Endodermal cell (in vitro differentiated cells): ENCODE measurements at regions not wholly inside any gene's neighbourhood (a gene's known extent, or its start where the extent isn't known, plus 50 kb on each side); places are given as distances from the start of the nearest gene placed in this dataset.

Experiments used
- DNase-seq: peaks from one replicate; pipeline ENCODE4 v3.0.0-alpha.2; 2017
- H3K27ac ChIP-seq: 2 replicates; pipeline ENCODE4 v1.5.1; 2013; ENCODE audit warnings: mild to moderate bottlenecking, low read depth, low read length, moderate library complexity
- H3K27me3 ChIP-seq: 2 replicates; pipeline ENCODE4 v1.6.1; 2013; ENCODE audit warnings: mild to moderate bottlenecking, low read length, moderate library complexity; ENCODE audit not compliant: insufficient read depth, control insufficient read depth, poor library complexity, severe bottlenecking
- H3K36me3 ChIP-seq: 2 replicates; pipeline ENCODE4 v1.7.0; 2013; ENCODE audit warnings: mild to moderate bottlenecking, low read length, moderate library complexity; ENCODE audit not compliant: control insufficient read depth, insufficient read depth
- H3K4me1 ChIP-seq: one replicate; pipeline ENCODE4 v1.7.0; 2013; ENCODE audit warnings: low read length; ENCODE audit not compliant: control insufficient read depth, insufficient read depth
- H3K4me3 ChIP-seq: 2 replicates; pipeline ENCODE4 v1.5.1; 2013; ENCODE audit warnings: mild to moderate bottlenecking, low read length, moderate library complexity
- H3K9ac ChIP-seq: 2 replicates; pipeline ENCODE4 v1.6.1; 2013; ENCODE audit warnings: mild to moderate bottlenecking, low read length, moderate library complexity; ENCODE audit not compliant: poor library complexity, severe bottlenecking; ENCODE audit errors: extremely low read depth
- H3K9me3 ChIP-seq: 2 replicates; pipeline ENCODE4 v1.6.1; 2013; ENCODE audit warnings: mild to moderate bottlenecking, low read length, moderate library complexity; ENCODE audit not compliant: control insufficient read depth
- H3K27ac Mint-ChIP-seq: 2 replicates; pipeline ENCODE4 v1.8.0; 2020; ENCODE audit warnings: mixed read lengths
- H3K27me3 Mint-ChIP-seq: 2 replicates; pipeline ENCODE4 v1.8.0; 2021; ENCODE audit warnings: mild to moderate bottlenecking, mixed read lengths; ENCODE audit not compliant: insufficient read depth
- H3K36me3 Mint-ChIP-seq: 2 replicates; pipeline ENCODE4 v1.8.0; 2020; ENCODE audit warnings: low read depth, mixed read lengths
- H3K4me1 Mint-ChIP-seq: 2 replicates; pipeline ENCODE4 v1.8.0; 2020; ENCODE audit warnings: mixed read lengths
- H3K4me3 Mint-ChIP-seq: 2 replicates; pipeline ENCODE4 v1.8.0; 2020; ENCODE audit warnings: mild to moderate bottlenecking, moderate library complexity, mixed read lengths
- H3K9me3 Mint-ChIP-seq: 2 replicates; pipeline ENCODE4 v1.8.0; 2020; ENCODE audit warnings: mild to moderate bottlenecking, mixed read lengths
- WGBS, 2 experiments: methylation state at CpG; one replicate each; pipeline versions ENCODE4 v1.1.5 to v1.1.7; 2013; ENCODE audit warnings: missing lambda C conversion rate in 2 of 2, mixed read lengths in 1 of 2; ENCODE audit not compliant: insufficient coverage in 1 of 2, insufficient read length in 1 of 2; 5-methylcytosine and 5-hydroxymethylcytosine counted together
- TF ChIP-seq, protein P1 (sequence below): fragments of 200-600 bp; sonication (generic); conservative IDR thresholded peaks from 2 replicates; pipeline ENCODE4 v1.5.0; 2021; ENCODE audit warnings: antibody characterized with exemption, mild to moderate bottlenecking

DNA sequence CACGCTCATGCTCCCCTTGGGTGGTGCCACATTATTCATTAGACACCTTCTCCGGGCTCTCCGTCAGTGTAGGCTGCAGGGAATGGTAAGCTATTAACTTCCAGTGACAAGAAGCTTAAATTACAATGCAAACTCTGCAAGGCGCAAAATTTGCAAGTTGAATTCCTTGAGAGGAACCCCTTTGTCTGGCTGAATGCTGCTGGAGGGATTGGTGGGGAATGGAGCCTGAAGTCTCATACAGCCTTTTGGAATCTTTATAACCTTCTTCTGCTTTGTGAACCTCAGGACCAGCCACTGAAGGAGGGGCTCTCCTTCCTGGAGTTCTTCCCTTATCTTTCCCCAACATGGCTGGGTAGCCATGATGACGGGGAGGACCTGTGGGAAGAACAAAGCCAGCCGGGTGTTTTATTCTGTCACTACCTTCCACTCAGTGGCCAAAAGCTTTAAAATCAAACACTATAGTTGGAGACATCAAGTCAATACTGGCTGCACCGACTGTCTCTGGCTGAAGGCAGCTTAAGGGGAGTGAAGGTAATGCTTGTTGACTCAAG, 220.9 kb upstream of the EPHA4 start:
- Mint-ChIP-seq H3K9me3 (no peaks in the 10 kb centered on the region), H3K27ac (peak overlapping the region; percentile 90), H3K4me1 (peaks cover 51% of the 10 kb centered on the region), H3K36me3 (no peaks in the 10 kb centered on the region), H3K27me3 (peaks cover 35% of the 10 kb centered on the region), H3K4me3 (peak overlapping the region; percentile 35)
- peaks cover 32% of the 10 kb centered on the region for H3K27me3 ChIP-seq
- H3K4me3 ChIP-seq: peak overlapping the region; percentile 50
- DNase-seq: peak; percentile 86
- peak overlapping the region; percentile 75 for H3K27ac ChIP-seq
- peak overlapping the region; percentile 9 for H3K9ac ChIP-seq
- H3K36me3 ChIP-seq: no peaks in the 10 kb centered on the region
- H3K4me1 ChIP-seq: peaks cover 20% of the 10 kb centered on the region
- TF ChIP-seq, protein P1, sequence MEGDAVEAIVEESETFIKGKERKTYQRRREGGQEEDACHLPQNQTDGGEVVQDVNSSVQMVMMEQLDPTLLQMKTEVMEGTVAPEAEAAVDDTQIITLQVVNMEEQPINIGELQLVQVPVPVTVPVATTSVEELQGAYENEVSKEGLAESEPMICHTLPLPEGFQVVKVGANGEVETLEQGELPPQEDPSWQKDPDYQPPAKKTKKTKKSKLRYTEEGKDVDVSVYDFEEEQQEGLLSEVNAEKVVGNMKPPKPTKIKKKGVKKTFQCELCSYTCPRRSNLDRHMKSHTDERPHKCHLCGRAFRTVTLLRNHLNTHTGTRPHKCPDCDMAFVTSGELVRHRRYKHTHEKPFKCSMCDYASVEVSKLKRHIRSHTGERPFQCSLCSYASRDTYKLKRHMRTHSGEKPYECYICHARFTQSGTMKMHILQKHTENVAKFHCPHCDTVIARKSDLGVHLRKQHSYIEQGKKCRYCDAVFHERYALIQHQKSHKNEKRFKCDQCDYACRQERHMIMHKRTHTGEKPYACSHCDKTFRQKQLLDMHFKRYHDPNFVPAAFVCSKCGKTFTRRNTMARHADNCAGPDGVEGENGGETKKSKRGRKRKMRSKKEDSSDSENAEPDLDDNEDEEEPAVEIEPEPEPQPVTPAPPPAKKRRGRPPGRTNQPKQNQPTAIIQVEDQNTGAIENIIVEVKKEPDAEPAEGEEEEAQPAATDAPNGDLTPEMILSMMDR: no peak
- WGBS, 2 experiments: 3 to 4% methylated on average over 4 to 7 of the region's 7 CpGs
- H3K9me3 ChIP-seq: no peaks in the 10 kb centered on the region

DNA sequence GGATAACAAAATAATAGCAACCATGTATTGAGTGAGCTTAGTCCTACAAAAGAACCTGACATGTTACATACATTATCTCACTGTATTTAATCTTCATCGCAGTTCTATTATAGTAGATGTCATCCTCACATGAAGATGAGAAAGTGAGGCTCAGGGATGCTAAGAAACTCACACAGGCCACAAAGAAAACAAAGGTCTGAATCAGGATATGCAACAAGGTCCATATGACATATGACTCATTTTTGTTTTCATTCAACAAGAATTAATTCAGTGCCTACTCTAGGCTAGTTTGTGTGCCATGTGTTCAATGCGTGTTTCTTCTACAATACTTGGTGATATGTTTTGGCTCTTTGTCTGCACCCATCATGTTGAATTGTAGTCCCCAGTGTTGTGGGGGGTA, 219.7 kb upstream of the EPHA4 start:
- peaks cover 47% of the 10 kb centered on the region for H3K27me3 Mint-ChIP-seq
- WGBS, 2 experiments: 100% methylated on average over 2 of the region's 2 CpGs; no CpG with 5 or more reads in 1 of the 2 experiments
- DNase-seq: no peak
- H3K4me3 Mint-ChIP-seq: no peak overlapping the region
- H3K9me3 ChIP-seq: no peaks in the 10 kb centered on the region
- H3K4me1 ChIP-seq: peaks cover 15% of the 10 kb centered on the region
- peaks cover 48% of the 10 kb centered on the region for H3K4me1 Mint-ChIP-seq
- H3K36me3 Mint-ChIP-seq: no peaks in the 10 kb centered on the region
- H3K27ac ChIP-seq: no peak overlapping the region
- TF ChIP-seq, protein P1: no peak
- no peaks in the 10 kb centered on the region for H3K36me3 ChIP-seq
- H3K9me3 Mint-ChIP-seq: no peaks in the 10 kb centered on the region
- no peak overlapping the region for H3K4me3 ChIP-seq
- peaks cover 44% of the 10 kb centered on the region for H3K27me3 ChIP-seq
- H3K27ac Mint-ChIP-seq: no peak overlapping the region
- no peak overlapping the region for H3K9ac ChIP-seq

- Histone ChIP-seq H3K4me3 (no peak overlapping the region), H3K9me3 (peaks cover 10% of the 10 kb centered on the region), H3K36me3 (no peaks in the 10 kb centered on the region), H3K9ac (no peak overlapping the region), H3K4me1 (peaks cover 5% of the 10 kb centered on the region), H3K27me3 (peaks cover 54% of the 10 kb centered on the region), H3K27ac (no peak overlapping the region)
- 89 to 100% methylated on average over 2 to 3 of the region's 4 CpGs for WGBS, 2 experiments
- H3K9me3 Mint-ChIP-seq: peaks cover 2% of the 10 kb centered on the region
- no peaks in the 10 kb centered on the region for H3K36me3 Mint-ChIP-seq
- no peak overlapping the region for H3K4me3 Mint-ChIP-seq
- peaks cover 21% of the 10 kb centered on the region for H3K4me1 Mint-ChIP-seq
- H3K27ac Mint-ChIP-seq: no peak overlapping the region
- TF ChIP-seq, protein P1: no peak
- peaks cover 57% of the 10 kb centered on the region for H3K27me3 Mint-ChIP-seq
- no peak for DNase-seq
Observed at GRCh38 chr2:221787561-221787960, 215.5 kb upstream of the EPHA4 start.
